ENCODE measurements at regions not wholly inside any gene's neighbourhood (a gene's known extent, or its start where the extent isn't known, plus 50 kb on each side); places are given as distances from the start of the nearest gene placed in this dataset.

GRCh38 chr5:8033261-8033660 lies 164.3 kb downstream of the MTRR start:
- TF ChIP-seq CTCF (conservative IDR thresholded peaks at IDR 0.05), result no peak
- no peaks in the 10 kb centered on the region for H3K27me3 ChIP-seq (ENCODE audit: control insufficient read depth, insufficient read depth, low read length, poor library complexity, severe bottlenecking)
- H3K4me3 Mint-ChIP-seq, result no peak overlapping the region
- DNase-seq, result no peak
- H3K9ac ChIP-seq (ENCODE audit: extremely low read depth, low read length, poor library complexity, severe bottlenecking), result no peak overlapping the region
- no peak overlapping the region for H3K27ac ChIP-seq (ENCODE audit: low read depth, low read length)
- H3K27me3 Mint-ChIP-seq (ENCODE audit: insufficient read depth), result no peaks in the 10 kb centered on the region
- H3K4me1 Mint-ChIP-seq, result no peaks in the 10 kb centered on the region
- no peaks in the 10 kb centered on the region for H3K36me3 ChIP-seq (ENCODE audit: control insufficient read depth, insufficient read depth, low read length)
- no peak overlapping the region for H3K27ac Mint-ChIP-seq
- no peaks in the 10 kb centered on the region for H3K36me3 Mint-ChIP-seq (ENCODE audit: low read depth)
- no peaks in the 10 kb centered on the region for H3K4me1 ChIP-seq (ENCODE audit: control insufficient read depth, insufficient read depth, low read length)
- H3K9me3 Mint-ChIP-seq, result peaks cover 11% of the 10 kb centered on the region
- 91% methylated on average over 3 of the region's 3 CpGs; no CpG with 5 or more reads in 1 of the 2 experiments for WGBS, 2 experiments (ENCODE audit: insufficient coverage in 1 of 2, insufficient read length in 1 of 2)
- no peaks in the 10 kb centered on the region for H3K9me3 ChIP-seq (ENCODE audit: control insufficient read depth, low read length)
- no peak overlapping the region for H3K4me3 ChIP-seq (ENCODE audit: low read length)

DNA sequence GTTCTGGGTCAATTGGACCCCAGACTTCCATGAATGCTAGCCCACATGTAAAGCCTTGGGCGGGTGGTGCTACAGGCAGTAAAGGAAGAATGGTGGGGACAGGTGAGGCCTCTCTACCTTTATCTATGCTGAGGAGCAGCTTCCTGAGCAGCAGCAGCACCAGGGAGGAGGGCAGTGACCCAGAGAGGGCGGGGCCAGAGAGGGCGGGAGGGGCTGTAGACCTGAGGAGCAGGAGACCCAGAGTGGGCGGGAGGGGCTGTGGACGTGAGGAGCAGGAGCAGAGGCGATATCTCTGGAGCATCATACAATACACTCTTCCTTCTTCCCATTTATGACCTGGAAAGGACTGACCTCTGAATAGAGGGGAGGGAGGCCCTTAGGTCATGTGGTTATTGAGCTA lies 165.9 kb downstream of the MTRR start:
- WGBS, 2 experiments (ENCODE audit: insufficient coverage in 1 of 2, insufficient read length in 1 of 2), result 78% methylated on average over 6 of the region's 6 CpGs; no CpG with 5 or more reads in 1 of the 2 experiments
- DNase-seq, result peak; percentile 72
- no peaks in the 10 kb centered on the region for H3K27me3 Mint-ChIP-seq (ENCODE audit: insufficient read depth)

GRCh38 chr5:8048920-8049319 lies 180.0 kb downstream of the MTRR start:
- Mint-ChIP-seq H3K4me3 (no peak overlapping the region), H3K27ac (no peak overlapping the region), H3K36me3 (ENCODE audit: low read depth) (no peaks in the 10 kb centered on the region), H3K27me3 (ENCODE audit: insufficient read depth) (peaks cover 6% of the 10 kb centered on the region), H3K9me3 (peaks cover 4% of the 10 kb centered on the region), H3K4me1 (no peaks in the 10 kb centered on the region)
- H3K9ac ChIP-seq (ENCODE audit: extremely low read depth, low read length, poor library complexity, severe bottlenecking), result no peak overlapping the region
- H3K9me3 ChIP-seq (ENCODE audit: control insufficient read depth, low read length), result no peaks in the 10 kb centered on the region
- TF ChIP-seq CTCF (conservative IDR thresholded peaks at IDR 0.05), result no peak
- no peaks in the 10 kb centered on the region for H3K4me1 ChIP-seq (ENCODE audit: control insufficient read depth, insufficient read depth, low read length)
- no peak overlapping the region for H3K4me3 ChIP-seq (ENCODE audit: low read length)
- 93% methylated on average over 1 of the region's 1 CpG; no CpG with 5 or more reads in 1 of the 2 experiments for WGBS, 2 experiments (ENCODE audit: insufficient coverage in 1 of 2, insufficient read length in 1 of 2)
- DNase-seq, result no peak
- H3K27me3 ChIP-seq (ENCODE audit: control insufficient read depth, insufficient read depth, low read length, poor library complexity, severe bottlenecking), result no peaks in the 10 kb centered on the region
- no peak overlapping the region for H3K27ac ChIP-seq (ENCODE audit: low read depth, low read length)
- no peaks in the 10 kb centered on the region for H3K36me3 ChIP-seq (ENCODE audit: control insufficient read depth, insufficient read depth, low read length)

More for the DNA sequence above, 165.9 kb downstream of the MTRR start:
- no peaks in the 10 kb centered on the region for H3K36me3 ChIP-seq (ENCODE audit: control insufficient read depth, insufficient read depth, low read length)
- TF ChIP-seq CTCF (conservative IDR thresholded peaks at IDR 0.05), result no peak
- no peak overlapping the region for H3K27ac ChIP-seq (ENCODE audit: low read depth, low read length)
- no peaks in the 10 kb centered on the region for H3K36me3 Mint-ChIP-seq (ENCODE audit: low read depth)
- H3K27ac Mint-ChIP-seq, result no peak overlapping the region
- no peaks in the 10 kb centered on the region for H3K4me1 Mint-ChIP-seq
- no peaks in the 10 kb centered on the region for H3K4me1 ChIP-seq (ENCODE audit: control insufficient read depth, insufficient read depth, low read length)
- H3K9ac ChIP-seq (ENCODE audit: extremely low read depth, low read length, poor library complexity, severe bottlenecking), result no peak overlapping the region
- H3K4me3 ChIP-seq (ENCODE audit: low read length), result no peak overlapping the region
- H3K9me3 ChIP-seq (ENCODE audit: control insufficient read depth, low read length), result no peaks in the 10 kb centered on the region
- H3K4me3 Mint-ChIP-seq, result no peak overlapping the region
- peaks cover 15% of the 10 kb centered on the region for H3K9me3 Mint-ChIP-seq
- no peaks in the 10 kb centered on the region for H3K27me3 ChIP-seq (ENCODE audit: control insufficient read depth, insufficient read depth, low read length, poor library complexity, severe bottlenecking)

Measured in endodermal cell (in vitro differentiated cells).